HG03378 (cell line): ENCODE measurements at regions not wholly inside any gene's neighbourhood (a gene's known extent, or its start where the extent isn't known, plus 50 kb on each side); places are given as distances from the start of the nearest gene placed in this dataset.
"Not testable (repeated sequence)": the region's sequence is repeated elsewhere in the genome, so short reads cannot be mapped to it uniquely, and the experiment has no call there.

Experiments
- ATAC-seq: cut with Tn5 transposase; IDR thresholded peaks from one replicate; pipeline ENCODE4 v1.9.1; 2021; ENCODE audit warnings: mild to moderate bottlenecking, moderate library complexity; ENCODE audit not compliant: unreplicated experiment

DNA sequence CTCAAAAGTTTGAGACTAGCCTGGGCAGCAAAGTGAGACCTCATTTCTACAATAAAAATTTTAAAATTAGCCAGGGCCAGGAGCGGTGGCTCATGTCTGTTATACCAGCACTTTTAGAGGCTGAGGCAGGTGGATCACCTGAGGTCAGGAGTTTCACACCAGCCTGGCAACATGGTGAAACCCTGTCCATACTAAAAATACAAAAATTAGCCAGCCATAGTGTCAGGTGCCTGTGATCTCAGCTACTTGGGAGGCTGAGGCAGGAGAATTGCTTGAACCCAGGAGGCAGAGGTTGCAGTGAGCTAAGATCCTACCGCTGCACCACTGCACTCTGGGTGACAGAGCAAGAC is 85.1 kb upstream of the MAP4 start:
- ATAC-seq: not testable (repeated sequence)

DNA sequence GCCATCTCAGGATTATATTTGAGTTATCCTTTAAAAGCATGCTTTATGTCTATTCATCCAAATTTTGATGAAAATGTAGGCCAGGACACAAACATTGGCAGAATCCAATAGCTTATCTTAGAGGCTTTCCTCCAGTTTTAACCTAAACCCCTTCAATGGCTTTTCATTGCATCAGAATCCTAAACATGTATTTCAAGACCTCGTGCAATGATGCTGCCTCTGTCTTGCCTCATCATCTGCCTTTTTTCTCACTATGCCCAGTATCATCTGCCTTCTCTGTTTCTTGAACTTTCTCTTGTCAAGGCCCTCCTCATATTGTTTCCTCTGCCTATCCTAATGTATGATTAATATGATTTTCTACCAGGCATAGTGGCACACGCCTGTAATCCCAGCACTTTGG is 76.1 kb upstream of the MAP4 start:
- ATAC-seq: no peak

DNA sequence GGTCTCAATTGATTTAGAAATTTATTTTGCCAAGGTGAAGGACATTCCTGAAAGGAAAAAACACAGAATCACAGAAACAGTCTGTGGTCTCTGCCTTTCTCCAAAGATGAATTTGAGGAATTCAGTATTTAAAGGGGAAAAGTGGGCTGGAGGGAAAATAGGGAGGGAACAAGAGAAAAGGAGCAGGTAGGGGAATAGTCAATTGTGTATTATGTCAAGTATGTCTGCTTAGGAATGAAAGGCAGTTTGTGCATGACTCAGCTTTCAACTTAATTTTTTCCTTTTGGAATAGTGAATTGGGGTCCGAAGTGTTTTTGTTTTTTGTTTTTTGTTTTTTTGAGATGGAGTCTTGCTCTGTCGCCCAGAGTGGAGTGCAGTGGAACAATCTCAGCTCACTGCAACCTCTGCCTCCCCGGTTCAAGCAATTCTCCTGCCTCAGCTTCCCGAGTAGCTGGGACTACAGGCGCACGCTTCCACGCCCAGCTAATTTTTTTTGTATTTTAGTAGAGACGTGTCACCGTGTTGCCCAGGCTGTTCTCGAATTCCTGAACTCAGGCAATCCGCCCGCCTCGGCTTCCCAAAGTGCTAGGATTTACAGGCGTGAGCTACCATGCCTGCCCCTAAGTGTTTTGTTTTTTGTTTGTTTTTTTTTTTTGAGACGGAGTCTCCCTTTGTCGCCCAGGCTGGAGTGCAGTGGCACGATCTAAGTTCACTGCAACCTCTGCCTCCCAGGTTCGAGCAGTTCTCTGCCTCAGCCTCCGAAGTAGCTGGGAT is 74.1 kb upstream of the MAP4 start:
- no peak for ATAC-seq

DNA sequence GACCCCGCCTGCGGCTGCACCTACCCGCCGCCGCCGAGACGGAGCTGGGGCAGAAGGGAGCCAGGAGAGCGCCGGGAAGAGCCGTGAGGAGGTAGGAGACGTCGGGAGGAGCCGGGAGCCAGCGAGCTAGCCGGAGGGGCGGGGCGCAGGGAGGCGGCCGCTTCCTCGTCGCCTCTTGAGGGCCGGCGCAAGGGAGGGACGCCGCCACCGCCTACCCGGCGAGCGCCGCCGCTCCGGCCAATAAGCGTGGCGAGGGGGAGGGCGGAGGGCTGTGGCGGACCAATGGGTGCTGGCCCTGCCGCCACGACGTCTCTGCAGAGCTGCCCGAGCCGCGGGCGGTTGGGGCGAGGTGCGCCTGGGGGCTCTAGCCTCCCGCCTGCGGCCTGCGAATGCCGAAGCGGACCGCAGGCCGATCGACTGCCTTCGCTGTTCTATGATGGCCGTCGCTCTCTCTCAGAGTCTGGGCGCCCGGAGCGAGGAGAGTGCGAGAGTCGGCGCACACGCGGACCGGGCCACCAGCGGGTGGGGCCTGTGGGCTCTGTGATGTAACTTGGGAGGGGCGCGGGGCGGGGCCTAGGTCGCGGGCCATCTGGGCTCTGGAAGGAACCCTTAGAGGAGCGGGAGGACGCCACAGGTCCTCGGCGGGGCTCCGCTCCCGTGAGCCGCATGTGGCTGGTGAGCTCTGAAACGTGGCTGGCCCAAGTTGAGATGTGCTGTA is 72.7 kb upstream of the MAP4 start:
- ATAC-seq: peak; percentile 76

DNA sequence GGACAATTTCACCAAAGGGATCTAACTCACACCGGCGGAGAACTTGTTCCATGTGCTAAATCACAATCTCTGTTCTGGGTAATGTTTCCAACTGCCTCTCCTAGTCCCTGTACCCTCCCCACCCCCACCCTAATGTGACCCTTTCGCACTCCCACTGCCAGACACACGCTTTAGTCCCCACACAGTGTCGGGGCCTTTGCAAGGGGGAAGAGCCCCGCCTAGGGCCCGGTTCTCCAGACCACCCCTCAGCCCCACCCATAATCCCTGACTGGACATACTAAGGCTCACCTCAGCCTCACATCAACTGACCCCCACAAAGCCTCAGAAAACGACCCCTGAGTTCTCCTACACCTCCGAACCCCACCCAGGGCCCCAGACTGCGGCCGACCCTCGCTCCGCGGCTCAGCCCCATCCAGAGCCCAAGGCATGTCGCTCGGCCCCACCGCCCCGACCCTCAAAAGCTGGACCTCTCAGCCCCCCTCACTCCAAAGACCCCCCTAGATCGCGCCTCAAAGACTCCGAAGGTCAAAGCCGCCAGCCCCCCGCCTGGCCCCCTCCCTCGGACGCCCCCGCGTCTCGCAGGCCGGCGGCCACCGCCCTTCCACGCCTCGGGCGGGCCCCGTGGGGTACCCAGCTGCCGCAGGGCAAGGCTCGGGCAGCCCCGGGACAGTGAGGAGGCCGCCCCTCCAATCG is 72.0 kb upstream of the MAP4 start:
- peak; percentile 8 for ATAC-seq

DNA sequence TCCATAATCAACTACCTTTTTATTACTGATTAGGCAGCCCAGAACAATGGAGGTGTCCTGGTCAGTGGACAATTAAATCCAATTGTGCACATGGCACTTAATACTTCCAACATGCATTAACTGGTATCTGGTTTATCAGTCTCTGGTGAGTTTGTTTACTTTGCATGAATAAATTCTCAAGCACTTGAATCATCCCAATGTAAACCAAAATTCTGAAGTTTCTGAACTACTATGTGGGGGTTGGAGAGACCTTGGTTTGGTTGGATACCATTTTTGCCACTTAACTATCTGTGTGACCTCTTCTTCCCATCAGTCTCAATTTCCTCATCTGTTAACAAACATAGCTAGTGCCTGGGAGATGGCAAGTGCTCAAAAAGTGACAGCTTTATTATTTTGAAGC is 70.5 kb upstream of the MAP4 start:
- no peak for ATAC-seq

DNA sequence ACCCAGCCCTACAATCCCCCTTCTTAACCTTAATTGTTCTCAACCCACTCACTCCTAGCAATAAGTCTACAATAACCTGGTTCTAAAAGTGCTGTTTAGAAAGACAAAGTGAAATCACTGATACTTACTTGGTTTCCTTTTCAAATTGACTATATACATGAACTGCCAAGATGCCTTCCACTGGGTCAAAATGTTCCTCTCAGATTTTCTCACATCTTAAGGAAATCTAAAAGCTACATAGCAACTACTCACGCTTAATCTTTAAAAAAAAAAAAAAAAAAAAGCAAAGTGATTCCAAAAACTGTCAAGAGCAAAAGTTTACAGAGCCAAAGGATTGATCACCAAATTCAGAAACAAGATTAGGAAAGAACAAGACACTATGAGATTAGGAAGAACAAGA is 68.7 kb upstream of the MAP4 start:
- no peak for ATAC-seq

DNA sequence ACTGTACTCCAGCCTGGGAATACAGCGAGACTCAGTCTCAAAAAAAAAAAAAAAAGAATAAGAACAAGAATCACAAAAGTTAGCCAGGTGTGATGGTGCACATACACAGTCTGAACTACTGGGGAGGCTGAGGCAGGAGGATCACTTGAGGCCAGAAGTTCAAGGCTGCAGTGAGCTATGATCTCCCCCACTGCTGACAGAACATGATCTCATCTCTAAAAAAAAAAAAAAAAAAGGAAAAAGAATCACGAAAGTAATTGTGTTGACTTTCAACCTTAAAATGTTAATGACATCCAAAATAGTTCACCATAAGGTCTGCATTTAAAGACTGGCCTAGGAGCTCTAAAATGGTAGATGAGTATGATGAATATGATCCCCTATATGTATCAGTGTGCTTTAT is 68.0 kb upstream of the MAP4 start:
- ATAC-seq: no peak

DNA sequence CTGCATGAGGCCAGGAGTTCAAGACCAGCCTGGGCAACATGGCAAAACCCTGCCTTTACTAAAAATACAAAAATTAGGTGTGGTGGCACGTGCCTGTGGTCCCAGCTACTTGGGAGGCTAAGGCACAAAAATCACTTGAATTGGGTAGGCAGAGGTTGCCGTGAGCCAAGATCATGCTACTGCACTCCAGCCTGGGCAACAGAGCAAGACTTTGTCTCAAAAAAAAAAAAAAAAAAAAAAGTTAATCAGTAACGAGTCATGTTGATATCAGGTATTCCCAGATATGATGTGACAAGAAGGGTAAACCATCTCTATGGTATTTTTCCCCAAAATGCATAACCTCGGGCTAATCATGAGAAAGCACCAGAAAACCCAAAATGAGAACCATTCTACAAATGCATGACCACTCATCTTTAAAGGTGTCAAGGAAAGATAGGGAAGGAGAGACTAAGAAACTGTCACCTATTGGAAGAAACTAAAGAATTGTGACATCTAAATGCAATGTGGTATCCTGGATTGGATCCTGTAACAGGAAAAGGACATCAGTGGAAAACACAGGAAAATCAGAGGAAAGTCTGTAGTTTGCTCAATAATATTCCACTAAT is 66.5 kb upstream of the MAP4 start:
- ATAC-seq: no peak

DNA sequence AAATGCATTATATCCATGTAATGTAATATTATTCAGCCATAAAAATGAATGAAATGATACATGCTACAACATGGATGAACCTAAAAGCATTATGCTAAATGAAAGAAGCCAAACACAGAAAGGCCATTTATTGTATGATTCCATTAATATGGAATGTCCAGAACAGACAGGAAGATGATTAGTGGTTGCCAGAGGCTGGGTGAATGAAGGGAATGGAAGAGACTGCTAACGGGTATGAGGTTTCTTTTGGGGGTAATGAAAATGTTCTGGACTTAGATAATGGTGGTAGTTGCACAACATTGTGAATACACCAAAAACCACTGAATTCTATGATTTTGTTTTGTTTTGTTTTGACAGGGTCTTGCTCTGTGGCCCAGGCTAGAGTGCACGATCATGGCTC is 61.6 kb upstream of the MAP4 start:
- no peak for ATAC-seq

DNA sequence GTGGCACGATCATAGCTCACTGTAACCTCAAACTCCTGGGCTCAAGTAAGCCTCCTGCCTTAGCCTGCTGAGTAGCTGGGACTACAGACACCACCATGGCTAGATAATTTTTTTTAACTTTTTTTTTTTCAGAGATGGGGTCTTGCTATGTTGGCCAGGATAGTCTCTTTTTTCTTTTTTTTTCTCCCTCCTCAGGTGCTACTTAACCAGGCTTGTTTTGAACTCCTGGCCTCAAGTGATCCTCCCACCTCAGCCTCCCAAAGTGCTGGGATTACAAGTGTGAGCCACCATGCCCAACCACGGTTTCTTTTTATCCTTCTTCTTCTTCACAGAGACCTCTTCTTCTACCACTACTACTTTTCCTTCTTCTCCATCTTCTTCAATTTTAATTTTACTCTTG is 53.8 kb upstream of the MAP4 start:
- ATAC-seq: no peak

DNA sequence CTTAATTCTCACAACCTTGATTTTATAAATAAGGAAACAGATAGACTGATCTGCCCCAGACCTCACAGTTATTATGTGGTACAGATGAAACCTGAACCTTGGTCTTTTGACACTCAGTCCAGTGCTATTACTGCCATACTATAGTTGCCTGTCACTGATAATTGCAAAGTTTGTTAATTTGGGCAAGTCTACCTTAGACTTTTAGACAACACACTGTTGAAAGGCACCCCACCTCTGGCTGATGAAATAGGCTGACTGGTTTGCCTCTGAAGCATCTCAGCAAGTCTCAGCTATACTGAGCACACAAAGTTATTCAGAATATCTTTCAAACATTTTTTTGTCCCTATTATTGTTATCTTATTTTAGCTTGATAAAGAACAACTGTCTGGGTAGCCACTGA is 53.1 kb upstream of the MAP4 start:
- ATAC-seq: no peak

DNA sequence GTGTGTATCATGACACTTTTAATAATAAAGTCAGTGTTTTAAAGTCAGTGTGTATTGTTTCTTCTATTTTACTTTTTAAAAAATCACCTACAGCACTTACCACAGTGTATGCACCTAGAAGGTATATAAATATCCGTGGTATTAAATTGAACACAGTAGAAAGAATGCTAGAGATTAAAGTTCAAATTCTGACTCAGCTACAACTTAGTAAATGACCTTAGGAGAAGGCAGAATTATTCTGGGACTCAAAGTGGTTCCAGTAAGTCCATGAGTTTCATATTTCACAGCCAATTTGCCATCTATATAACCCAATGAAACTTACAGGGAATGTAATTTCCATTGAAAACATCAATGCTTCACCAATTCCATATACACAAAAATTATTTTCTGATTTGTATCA is 52.7 kb upstream of the MAP4 start:
- no peak for ATAC-seq

DNA sequence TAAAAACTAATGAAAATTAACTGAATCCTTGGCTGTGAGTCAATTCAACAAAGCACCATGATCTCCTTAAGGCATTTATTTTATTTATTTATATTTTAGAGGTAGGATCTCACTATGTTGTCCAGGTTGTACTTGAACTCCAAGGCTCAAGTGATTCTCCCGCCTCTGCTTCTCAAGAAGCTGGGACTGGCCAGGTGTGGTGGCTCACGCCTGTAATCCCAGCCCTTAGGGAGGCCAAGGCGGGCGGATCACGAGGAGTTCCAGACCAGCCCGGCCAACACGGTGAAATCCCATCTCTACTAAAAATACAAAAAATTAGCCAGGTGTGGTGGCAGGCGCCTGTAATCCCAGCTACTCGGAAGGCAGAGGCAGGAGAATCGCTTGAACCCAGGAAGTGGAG is 52.1 kb upstream of the MAP4 start:
- ATAC-seq: not testable (repeated sequence)

DNA sequence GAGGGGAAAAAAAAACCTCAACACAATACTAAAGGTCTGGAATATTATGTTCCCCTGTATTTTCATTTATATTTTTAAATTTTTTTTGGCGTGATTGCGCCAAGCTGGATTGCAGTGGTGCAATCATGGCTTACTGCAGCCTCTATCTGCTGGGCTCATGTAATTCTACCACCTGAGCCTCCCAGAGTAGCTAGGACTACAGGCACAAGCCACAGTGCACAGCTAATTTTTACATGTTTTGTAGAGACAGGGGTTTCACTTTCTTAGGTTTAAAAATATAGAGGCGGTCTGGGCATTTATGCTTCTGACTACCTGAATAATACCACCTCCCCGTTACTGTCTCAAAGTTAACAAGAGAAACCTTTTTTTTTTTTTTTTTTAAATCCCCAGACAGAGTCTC is 51.1 kb upstream of the MAP4 start:
- ATAC-seq: no peak
